Liver (tissue), 7 donors: ENCODE measurements at regions not wholly inside any gene's neighbourhood (a gene's known extent, or its start where the extent isn't known, plus 50 kb on each side); places are given as distances from the start of the nearest gene placed in this dataset.

Source experiments
- DNase-seq: peaks from one replicate; pipeline ENCODE4 v3.0.0-alpha.2; 2017; ENCODE audit warnings: low spot score
- H3K27ac ChIP-seq, 2 donors: one replicate each; pipeline ENCODE4 v1.7.0; 2013; ENCODE audit warnings: inconsistent platforms in 2 of 2, low read length in 2 of 2, control low read depth in 1 of 2, low read depth in 1 of 2, mild to moderate bottlenecking in 1 of 2
- H3K27me3 ChIP-seq, 4 donors: one replicate each; pipeline versions ENCODE4 v1.6.1 to v1.7.0; 2013; ENCODE audit warnings: low read length in 3 of 4, inconsistent platforms in 1 of 4, mild to moderate bottlenecking in 1 of 4, moderate library complexity in 1 of 4; ENCODE audit not compliant: control insufficient read depth in 4 of 4, insufficient read depth in 4 of 4
- H3K36me3 ChIP-seq, 4 donors: one replicate each; pipeline versions ENCODE4 v1.6.1 to v1.7.0; 2013; ENCODE audit warnings: low read length in 3 of 4, mild to moderate bottlenecking in 3 of 4, low read depth in 1 of 4, moderate library complexity in 1 of 4; ENCODE audit not compliant: control insufficient read depth in 4 of 4, insufficient read depth in 3 of 4
- H3K4me1 ChIP-seq, 4 donors: one replicate each; pipeline versions ENCODE4 v1.6.1 to v1.7.0; 2013; ENCODE audit warnings: low read length in 3 of 4, mild to moderate bottlenecking in 3 of 4, moderate library complexity in 1 of 4; ENCODE audit not compliant: control insufficient read depth in 4 of 4, insufficient read depth in 4 of 4
- H3K4me3 ChIP-seq, 3 donors: one replicate each; pipeline versions ENCODE4 v1.6.1 to v1.7.0; 2013; ENCODE audit warnings: low read length in 3 of 3, control low read depth in 1 of 3, low read depth in 1 of 3, mild to moderate bottlenecking in 1 of 3
- H3K9ac ChIP-seq, 2 donors: one replicate each; pipeline ENCODE4 v1.7.0; 2013; ENCODE audit warnings: low read length in 2 of 2, mild to moderate bottlenecking in 2 of 2, moderate library complexity in 2 of 2, control low read depth in 1 of 2, low read depth in 1 of 2
- H3K9me3 ChIP-seq, 4 donors: one replicate each; pipeline versions ENCODE4 v1.6.1 to v1.7.0; 2013; ENCODE audit warnings: low read length in 3 of 4; ENCODE audit not compliant: control insufficient read depth in 4 of 4
- EGR1 ChIP-seq, 2 donors: IDR thresholded peaks; 2 replicates each; pipeline ENCODE4 v1.6.1; 2016 to 2018; ENCODE audit warnings: antibody characterized with exemption in 2 of 2, low read depth in 2 of 2
- FOXA1 ChIP-seq: IDR thresholded peaks from 2 replicates; pipeline ENCODE4 v1.6.1; 2016; ENCODE audit warnings: antibody characterized with exemption
- FOXA2 ChIP-seq: IDR thresholded peaks from 2 replicates; pipeline ENCODE4 v1.6.1; 2016; ENCODE audit warnings: antibody characterized with exemption
- HNF4A ChIP-seq, 2 donors: conservative IDR thresholded peaks; 2 replicates each; pipeline ENCODE4 v1.6.1; 2016; ENCODE audit warnings: antibody characterized with exemption in 2 of 2, mild to moderate bottlenecking in 2 of 2
- HNF4G ChIP-seq: IDR thresholded peaks from 2 replicates; pipeline ENCODE4 v1.6.1; 2016; ENCODE audit warnings: antibody characterized with exemption
- NR2F2 ChIP-seq: IDR thresholded peaks from 2 replicates; pipeline ENCODE4 v1.6.1; 2016; ENCODE audit warnings: antibody characterized with exemption
- RAD21 ChIP-seq, 2 donors: IDR thresholded peaks; 2 replicates each; pipeline ENCODE4 v1.6.1; 2016; ENCODE audit warnings: antibody characterized with exemption in 2 of 2, mild to moderate bottlenecking in 2 of 2
- RXRA ChIP-seq, 2 donors: IDR thresholded peaks; 2 replicates each; pipeline ENCODE4 v1.6.1; 2017 to 2018; ENCODE audit warnings: antibody characterized with exemption in 2 of 2, mild to moderate bottlenecking in 1 of 2
- SP1 ChIP-seq: IDR thresholded peaks from 2 replicates; pipeline ENCODE4 v1.6.1; 2018; ENCODE audit warnings: antibody characterized with exemption, mild to moderate bottlenecking
- YY1 ChIP-seq: IDR thresholded peaks from 2 replicates; pipeline ENCODE4 v1.6.1; 2016; ENCODE audit warnings: antibody characterized with exemption, mild to moderate bottlenecking
- WGBS: extraction: QIAGEN DNeasy Blood & Tissue Kit; methylation state at CpG from one replicate; pipeline ENCODE4 v1.1.7; 2013; 5-methylcytosine and 5-hydroxymethylcytosine counted together
- TF ChIP-seq, protein P1 (sequence below): IDR thresholded peaks from 2 replicates; pipeline ENCODE4 v1.6.1; 2016; ENCODE audit warnings: antibody characterized with exemption
- TF ChIP-seq, protein P2 (sequence below): IDR thresholded peaks from 2 replicates; pipeline ENCODE4 v1.6.1; 2016; ENCODE audit warnings: antibody characterized with exemption
- TF ChIP-seq, protein P3 (sequence below): IDR thresholded peaks from 2 replicates; pipeline ENCODE4 v1.6.1; 2016; ENCODE audit warnings: antibody characterized with exemption, mild to moderate bottlenecking
- donor health status: healthy.
- donor health status: healthy.
- donor health status: healthy.
- donor health status: healthy.

DNA sequence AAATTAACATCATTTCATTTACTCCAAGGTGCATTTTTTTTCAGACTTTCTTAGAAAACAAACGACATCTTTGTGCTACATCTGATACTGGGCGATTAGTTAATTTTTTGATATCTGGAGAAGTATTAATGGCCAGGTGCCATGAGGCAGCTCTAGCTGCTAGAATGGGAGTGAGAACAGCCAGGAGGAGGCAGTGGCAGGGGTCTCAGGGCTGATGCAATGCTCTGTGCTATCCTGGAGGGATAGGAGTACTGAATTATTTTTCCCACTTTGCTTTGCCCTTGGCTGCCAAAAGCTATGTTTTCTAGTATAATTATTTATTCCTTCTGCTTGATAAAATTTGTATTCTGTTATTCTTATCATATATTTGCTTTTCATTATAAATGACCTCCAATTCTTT is 133.6 kb upstream of the NOX3 start:
- TF ChIP-seq FOXA2 (no peak), YY1 (no peak), HNF4G (no peak), EGR1 (IDR thresholded peaks at IDR 0.05; ENCODE audit: low read depth in 2 of 2) (no peak), SP1 (no peak), RXRA (IDR thresholded peaks at IDR 0.05) (no peak)
- TF ChIP-seq, protein P1, sequence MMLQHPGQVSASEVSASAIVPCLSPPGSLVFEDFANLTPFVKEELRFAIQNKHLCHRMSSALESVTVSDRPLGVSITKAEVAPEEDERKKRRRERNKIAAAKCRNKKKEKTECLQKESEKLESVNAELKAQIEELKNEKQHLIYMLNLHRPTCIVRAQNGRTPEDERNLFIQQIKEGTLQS = no peak
- TF ChIP-seq, protein P2, sequence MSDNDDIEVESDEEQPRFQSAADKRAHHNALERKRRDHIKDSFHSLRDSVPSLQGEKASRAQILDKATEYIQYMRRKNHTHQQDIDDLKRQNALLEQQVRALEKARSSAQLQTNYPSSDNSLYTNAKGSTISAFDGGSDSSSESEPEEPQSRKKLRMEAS = no peak
- 81% methylated on average over 2 of the region's 2 CpGs for WGBS

DNA sequence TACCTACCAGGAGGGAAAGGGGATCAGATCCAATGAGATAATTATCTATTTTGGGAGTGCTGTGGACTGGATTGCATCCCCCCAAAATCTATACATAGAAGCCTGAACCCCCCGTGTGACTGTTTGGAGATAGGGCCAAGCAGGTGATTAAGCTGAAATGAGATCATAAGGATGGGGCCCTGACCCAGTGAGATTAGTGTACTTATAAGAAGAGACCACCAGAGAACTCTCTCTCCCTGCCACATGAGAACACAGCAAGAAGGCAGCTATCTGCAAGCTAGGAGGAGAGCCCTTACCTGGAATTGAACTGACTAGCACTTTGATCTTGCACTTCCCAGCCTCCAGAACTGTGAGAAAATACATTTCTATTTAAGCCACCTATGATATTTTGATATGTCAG is 132.2 kb upstream of the NOX3 start:
- Histone ChIP-seq H3K36me3 (no peaks in the 10 kb centered on the region), H3K9me3 (peaks cover 0 to 5% (median 4%) of the 10 kb centered on the region in 4 donors), H3K27ac (no peak overlapping the region), H3K4me3 (no peak overlapping the region), H3K9ac (no peak overlapping the region), H3K27me3 (no peaks in the 10 kb centered on the region), H3K4me1 (no peaks in the 10 kb centered on the region)
- TF ChIP-seq FOXA2 (no peak), YY1 (no peak), NR2F2 (no peak), RAD21 (IDR thresholded peaks at IDR 0.05) (no peak), FOXA1 (no peak), RXRA (IDR thresholded peaks at IDR 0.05) (no peak), EGR1 (IDR thresholded peaks at IDR 0.05; ENCODE audit: low read depth in 2 of 2) (no peak)
- TF ChIP-seq, protein P1 = no peak
- 78% methylated on average over 1 of the region's 1 CpG for WGBS
- no peak for DNase-seq

More for the DNA sequence above, 133.6 kb upstream of the NOX3 start:
- Histone ChIP-seq H3K4me3 (no peak overlapping the region), H3K9me3 (peaks cover 0 to 5% (median 4%) of the 10 kb centered on the region in 4 donors), H3K27ac (no peak overlapping the region), H3K9ac (no peak overlapping the region), H3K4me1 (no peaks in the 10 kb centered on the region), H3K27me3 (no peaks in the 10 kb centered on the region), H3K36me3 (no peaks in the 10 kb centered on the region)
- no peak for DNase-seq

DNA sequence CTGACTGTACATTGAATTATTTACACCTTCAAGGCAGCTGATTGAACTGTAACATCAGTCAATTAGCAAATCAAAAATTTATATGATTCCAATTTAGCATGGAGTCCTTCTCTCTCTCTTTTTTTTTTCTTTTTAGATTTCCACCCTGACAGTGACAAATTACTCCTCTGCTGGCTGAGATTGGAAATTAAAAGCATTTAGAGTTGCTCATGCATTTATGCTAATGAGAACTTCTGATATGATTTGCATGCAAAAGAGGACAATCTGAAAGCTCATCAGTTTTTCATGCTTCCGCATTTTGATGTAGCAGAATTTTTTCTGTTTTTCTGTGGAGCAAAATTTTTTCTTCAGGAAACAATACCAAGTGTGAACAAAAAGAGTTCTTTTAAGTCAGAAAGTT is 130.5 kb upstream of the NOX3 start:
- Histone ChIP-seq H3K27ac (no peak overlapping the region), H3K9me3 (peaks cover 0 to 5% (median 2%) of the 10 kb centered on the region in 4 donors), H3K27me3 (no peaks in the 10 kb centered on the region), H3K4me1 (no peaks in the 10 kb centered on the region), H3K36me3 (no peaks in the 10 kb centered on the region), H3K4me3 (no peak overlapping the region), H3K9ac (no peak overlapping the region)
- DNase-seq = no peak
- 97% methylated on average over 1 of the region's 1 CpG for WGBS
- TF ChIP-seq, protein P3, sequence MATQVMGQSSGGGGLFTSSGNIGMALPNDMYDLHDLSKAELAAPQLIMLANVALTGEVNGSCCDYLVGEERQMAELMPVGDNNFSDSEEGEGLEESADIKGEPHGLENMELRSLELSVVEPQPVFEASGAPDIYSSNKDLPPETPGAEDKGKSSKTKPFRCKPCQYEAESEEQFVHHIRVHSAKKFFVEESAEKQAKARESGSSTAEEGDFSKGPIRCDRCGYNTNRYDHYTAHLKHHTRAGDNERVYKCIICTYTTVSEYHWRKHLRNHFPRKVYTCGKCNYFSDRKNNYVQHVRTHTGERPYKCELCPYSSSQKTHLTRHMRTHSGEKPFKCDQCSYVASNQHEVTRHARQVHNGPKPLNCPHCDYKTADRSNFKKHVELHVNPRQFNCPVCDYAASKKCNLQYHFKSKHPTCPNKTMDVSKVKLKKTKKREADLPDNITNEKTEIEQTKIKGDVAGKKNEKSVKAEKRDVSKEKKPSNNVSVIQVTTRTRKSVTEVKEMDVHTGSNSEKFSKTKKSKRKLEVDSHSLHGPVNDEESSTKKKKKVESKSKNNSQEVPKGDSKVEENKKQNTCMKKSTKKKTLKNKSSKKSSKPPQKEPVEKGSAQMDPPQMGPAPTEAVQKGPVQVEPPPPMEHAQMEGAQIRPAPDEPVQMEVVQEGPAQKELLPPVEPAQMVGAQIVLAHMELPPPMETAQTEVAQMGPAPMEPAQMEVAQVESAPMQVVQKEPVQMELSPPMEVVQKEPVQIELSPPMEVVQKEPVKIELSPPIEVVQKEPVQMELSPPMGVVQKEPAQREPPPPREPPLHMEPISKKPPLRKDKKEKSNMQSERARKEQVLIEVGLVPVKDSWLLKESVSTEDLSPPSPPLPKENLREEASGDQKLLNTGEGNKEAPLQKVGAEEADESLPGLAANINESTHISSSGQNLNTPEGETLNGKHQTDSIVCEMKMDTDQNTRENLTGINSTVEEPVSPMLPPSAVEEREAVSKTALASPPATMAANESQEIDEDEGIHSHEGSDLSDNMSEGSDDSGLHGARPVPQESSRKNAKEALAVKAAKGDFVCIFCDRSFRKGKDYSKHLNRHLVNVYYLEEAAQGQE = no peak
- TF ChIP-seq HNF4A (conservative IDR thresholded peaks at IDR 0.05) = no peak
